WERI-Rb-1 (cell line): ENCODE measurements at regions not wholly inside any gene's neighbourhood (a gene's known extent, or its start where the extent isn't known, plus 50 kb on each side); places are given as distances from the start of the nearest gene placed in this dataset.

Source experiments
- DNase-seq: peaks from one replicate; pipeline ENCODE4 v3.0.0-alpha.2; 2020
- H3K27ac ChIP-seq: fragments of 250-450 bp; sonication (Bioruptor Pico); 2 replicates; pipeline ENCODE4 v1.5.1; 2020; ENCODE audit warnings: mild to moderate bottlenecking, moderate library complexity
- H3K27me3 ChIP-seq: fragments of 250-450 bp; sonication (Bioruptor Pico); 2 replicates; pipeline ENCODE4 v1.5.1; 2021; ENCODE audit warnings: mild to moderate bottlenecking, low read depth, moderate library complexity; ENCODE audit not compliant: insufficient read depth, severe bottlenecking
- H3K36me3 ChIP-seq: fragments of 250-450 bp; sonication (Bioruptor Pico); 2 replicates; pipeline ENCODE4 v1.5.1; 2020; ENCODE audit warnings: mild to moderate bottlenecking, moderate library complexity
- H3K4me3 ChIP-seq: 2 replicates; pipeline ENCODE4 v1.5.1; 2011; ENCODE audit warnings: low read depth, mild to moderate bottlenecking, control low read depth, low read length
- H3K9me3 ChIP-seq: fragments of 250-450 bp; sonication (Bioruptor Pico); 2 replicates; pipeline ENCODE4 v1.5.1; 2021; ENCODE audit warnings: mild to moderate bottlenecking, moderate library complexity; ENCODE audit not compliant: severe bottlenecking
- CTCF ChIP-seq: IDR thresholded peaks from 2 replicates; pipeline ENCODE4 v1.5.1; 2011; ENCODE audit warnings: low read depth, mild to moderate bottlenecking, control low read depth, inconsistent platforms, low read length

GRCh38 chr12:70052931-70053497, 190.2 kb upstream of the CNOT2 start:
- no peaks in the 10 kb centered on the region for H3K36me3 ChIP-seq
- H3K27ac ChIP-seq: no peak overlapping the region
- no peaks in the 10 kb centered on the region for H3K27me3 ChIP-seq
- no peaks in the 10 kb centered on the region for H3K9me3 ChIP-seq
- TF ChIP-seq CTCF: no peak
- no peak for DNase-seq
- H3K4me3 ChIP-seq: no peak overlapping the region

- Histone ChIP-seq H3K27ac (no peak overlapping the region), H3K27me3 (no peaks in the 10 kb centered on the region), H3K36me3 (no peaks in the 10 kb centered on the region), H3K9me3 (no peaks in the 10 kb centered on the region), H3K4me3 (no peak overlapping the region)
- no peak for TF ChIP-seq CTCF
- DNase-seq: no peak
These were observed 183.9 kb upstream of the CNOT2 start for GRCh38 chr12:70059373-70059772.

- TF ChIP-seq CTCF: no peak
- no peaks in the 10 kb centered on the region for H3K9me3 ChIP-seq
These were observed 182.6 kb upstream of the CNOT2 start for GRCh38 chr12:70060634-70061033.

GRCh38 chr12:70068743-70069142, 174.5 kb upstream of the CNOT2 start:
- no peaks in the 10 kb centered on the region for H3K36me3 ChIP-seq
- H3K27me3 ChIP-seq: no peaks in the 10 kb centered on the region
- H3K27ac ChIP-seq: no peak overlapping the region
- H3K9me3 ChIP-seq: peaks cover 3% of the 10 kb centered on the region
- no peak for TF ChIP-seq CTCF
- no peak overlapping the region for H3K4me3 ChIP-seq
- DNase-seq: no peak

More at GRCh38 chr12:70060634-70061033, 182.6 kb upstream of the CNOT2 start:
- H3K27ac ChIP-seq: no peak overlapping the region
- H3K36me3 ChIP-seq: no peaks in the 10 kb centered on the region
- no peak for DNase-seq
- H3K4me3 ChIP-seq: no peak overlapping the region
- H3K27me3 ChIP-seq: no peaks in the 10 kb centered on the region

- DNase-seq: no peak
- Histone ChIP-seq H3K36me3 (no peaks in the 10 kb centered on the region), H3K9me3 (peaks cover 3% of the 10 kb centered on the region), H3K27me3 (no peaks in the 10 kb centered on the region), H3K4me3 (no peak overlapping the region), H3K27ac (no peak overlapping the region)
- no peak for TF ChIP-seq CTCF
These were observed 173.8 kb upstream of the CNOT2 start for GRCh38 chr12:70069221-70070105.
